Mesodermal cell (in vitro differentiated cells): ENCODE measurements at regions not wholly inside any gene's neighbourhood (a gene's known extent, or its start where the extent isn't known, plus 50 kb on each side); places are given as distances from the start of the nearest gene placed in this dataset.

Source experiments
- H3K27ac ChIP-seq: 2 replicates; pipeline ENCODE4 v1.7.0; 2013; ENCODE audit warnings: mild to moderate bottlenecking, low read depth, low read length, moderate library complexity; ENCODE audit not compliant: severe bottlenecking
- H3K36me3 ChIP-seq: 2 replicates; pipeline ENCODE4 v1.7.1; 2013; ENCODE audit warnings: mild to moderate bottlenecking, low read length, moderate library complexity; ENCODE audit not compliant: control insufficient read depth, insufficient read depth
- H3K4me1 ChIP-seq: one replicate; pipeline ENCODE4 v1.7.1; 2013; ENCODE audit warnings: mild to moderate bottlenecking, low read length; ENCODE audit not compliant: insufficient read depth, control insufficient read depth, poor library complexity, severe bottlenecking
- H3K4me3 ChIP-seq: 2 replicates; pipeline ENCODE4 v1.7.0; 2013; ENCODE audit warnings: low read length, control low read depth, mild to moderate bottlenecking; ENCODE audit not compliant: insufficient read depth, poor library complexity, severe bottlenecking; ENCODE audit errors: extremely low read depth
- H3K9me3 ChIP-seq: 2 replicates; pipeline ENCODE4 v1.7.1; 2013; ENCODE audit warnings: mild to moderate bottlenecking, low read length, moderate library complexity; ENCODE audit not compliant: control insufficient read depth
- WGBS, 2 experiments: methylation state at CpG; one replicate each; pipeline ENCODE4 v1.1.5; 2013; ENCODE audit warnings: missing lambda C conversion rate in 2 of 2; ENCODE audit not compliant: insufficient coverage in 2 of 2; 5-methylcytosine and 5-hydroxymethylcytosine counted together

DNA sequence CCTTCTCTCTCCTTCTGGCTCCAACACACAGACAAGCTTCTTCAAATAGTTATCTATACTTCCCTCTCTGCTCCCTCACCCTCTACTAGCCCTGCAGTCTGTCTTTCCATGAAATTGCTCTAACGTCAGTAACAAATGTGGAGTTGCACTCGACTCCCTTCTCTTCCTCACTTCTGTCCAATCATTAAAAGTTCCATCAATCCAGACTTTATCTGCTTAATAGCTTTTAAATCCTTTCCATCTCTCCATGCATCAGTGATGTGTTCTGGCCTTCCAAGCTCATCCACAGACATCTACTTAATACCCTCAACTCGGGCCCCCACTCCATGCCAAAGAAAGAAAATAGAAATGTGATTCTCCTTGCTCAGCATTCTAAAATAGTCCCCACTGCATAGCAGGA, 422.1 kb upstream of the CDH5 start:
- no peaks in the 10 kb centered on the region for H3K4me1 ChIP-seq
- 66 to 79% methylated on average over 2 to 3 of the region's 3 CpGs for WGBS, 2 experiments

GRCh38 chr16:65940711-65941110, 425.8 kb upstream of the CDH5 start:
- Histone ChIP-seq H3K27ac (no peak overlapping the region), H3K36me3 (no peaks in the 10 kb centered on the region), H3K4me3 (no peak overlapping the region), H3K9me3 (no peaks in the 10 kb centered on the region), H3K4me1 (no peaks in the 10 kb centered on the region)
- WGBS, 2 experiments = 100% methylated on average over 1 of the region's 1 CpG; no CpG with 5 or more reads in 1 of the 2 experiments

More for the DNA sequence above, 422.1 kb upstream of the CDH5 start:
- H3K27ac ChIP-seq = no peak overlapping the region
- no peaks in the 10 kb centered on the region for H3K36me3 ChIP-seq
- no peak overlapping the region for H3K4me3 ChIP-seq
- no peaks in the 10 kb centered on the region for H3K9me3 ChIP-seq

- Histone ChIP-seq H3K4me3 (no peak overlapping the region), H3K4me1 (no peaks in the 10 kb centered on the region), H3K27ac (no peak overlapping the region), H3K9me3 (no peaks in the 10 kb centered on the region), H3K36me3 (no peaks in the 10 kb centered on the region)
- 91 to 100% methylated on average over 1 of the region's 1 CpG for WGBS, 2 experiments
These were observed 428.4 kb upstream of the CDH5 start for GRCh38 chr16:65938083-65938482.

- H3K4me3 ChIP-seq = no peak overlapping the region
- no peaks in the 10 kb centered on the region for H3K4me1 ChIP-seq
- H3K9me3 ChIP-seq = no peaks in the 10 kb centered on the region
- no peaks in the 10 kb centered on the region for H3K36me3 ChIP-seq
- 88 to 100% methylated on average over 1 of the region's 1 CpG for WGBS, 2 experiments
- no peak overlapping the region for H3K27ac ChIP-seq
These were observed 429.0 kb upstream of the CDH5 start for GRCh38 chr16:65937455-65937854.

DNA sequence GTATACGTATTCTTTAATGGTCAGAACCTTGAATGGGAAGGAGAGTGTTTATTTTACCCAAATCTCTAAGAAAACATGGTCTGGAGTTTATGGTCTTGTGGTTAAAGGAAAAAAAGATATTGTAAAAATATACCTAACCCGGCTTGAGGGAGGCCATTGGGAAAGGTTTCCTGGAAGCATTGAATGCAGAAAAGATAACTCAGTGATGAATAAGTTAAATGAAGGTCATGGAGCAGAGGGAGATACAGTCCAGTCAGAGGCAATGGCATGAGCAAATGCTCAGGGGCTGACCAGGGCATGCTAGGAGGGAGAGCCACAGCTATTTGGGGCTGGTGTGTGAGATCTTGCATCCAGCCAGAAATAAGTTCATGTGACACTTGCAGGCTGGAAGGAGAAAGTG, 430.4 kb upstream of the CDH5 start:
- no peaks in the 10 kb centered on the region for H3K36me3 ChIP-seq
- H3K4me1 ChIP-seq = no peaks in the 10 kb centered on the region
- H3K27ac ChIP-seq = no peak overlapping the region
- H3K9me3 ChIP-seq = no peaks in the 10 kb centered on the region
- no peak overlapping the region for H3K4me3 ChIP-seq
- 86 to 100% methylated on average over 1 of the region's 2 CpGs for WGBS, 2 experiments

- WGBS, 2 experiments = 100% methylated on average over 1 of the region's 3 CpGs
- Histone ChIP-seq H3K36me3 (no peaks in the 10 kb centered on the region), H3K9me3 (no peaks in the 10 kb centered on the region), H3K4me1 (no peaks in the 10 kb centered on the region), H3K4me3 (no peak overlapping the region), H3K27ac (no peak overlapping the region)
These were observed 432.0 kb upstream of the CDH5 start for GRCh38 chr16:65934443-65934842.

DNA sequence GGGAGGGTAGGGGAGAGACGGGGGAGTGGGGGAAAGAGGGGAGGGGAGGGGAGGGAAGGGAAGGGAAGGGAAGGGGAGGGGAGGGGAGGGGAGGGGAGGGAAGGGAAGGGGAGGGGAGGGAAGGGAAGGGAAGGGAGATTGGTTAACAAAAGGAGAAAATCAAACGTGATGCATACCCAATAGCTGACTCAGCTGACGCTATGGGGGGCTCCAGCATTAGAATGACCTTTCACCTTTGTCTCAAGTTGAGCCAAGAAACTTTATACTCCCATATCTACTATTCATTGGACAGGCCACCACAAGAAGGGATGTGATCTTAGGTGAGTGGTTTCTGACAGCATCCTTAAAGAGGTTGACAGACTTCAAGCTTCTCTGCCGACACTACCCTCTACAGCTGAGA, 432.8 kb upstream of the CDH5 start:
- WGBS, 2 experiments = no CpG with 5 or more reads among the region's 4 CpGs
- H3K27ac ChIP-seq = no peak overlapping the region
- no peaks in the 10 kb centered on the region for H3K9me3 ChIP-seq
- H3K4me1 ChIP-seq = no peaks in the 10 kb centered on the region
- no peaks in the 10 kb centered on the region for H3K36me3 ChIP-seq
- no peak overlapping the region for H3K4me3 ChIP-seq

DNA sequence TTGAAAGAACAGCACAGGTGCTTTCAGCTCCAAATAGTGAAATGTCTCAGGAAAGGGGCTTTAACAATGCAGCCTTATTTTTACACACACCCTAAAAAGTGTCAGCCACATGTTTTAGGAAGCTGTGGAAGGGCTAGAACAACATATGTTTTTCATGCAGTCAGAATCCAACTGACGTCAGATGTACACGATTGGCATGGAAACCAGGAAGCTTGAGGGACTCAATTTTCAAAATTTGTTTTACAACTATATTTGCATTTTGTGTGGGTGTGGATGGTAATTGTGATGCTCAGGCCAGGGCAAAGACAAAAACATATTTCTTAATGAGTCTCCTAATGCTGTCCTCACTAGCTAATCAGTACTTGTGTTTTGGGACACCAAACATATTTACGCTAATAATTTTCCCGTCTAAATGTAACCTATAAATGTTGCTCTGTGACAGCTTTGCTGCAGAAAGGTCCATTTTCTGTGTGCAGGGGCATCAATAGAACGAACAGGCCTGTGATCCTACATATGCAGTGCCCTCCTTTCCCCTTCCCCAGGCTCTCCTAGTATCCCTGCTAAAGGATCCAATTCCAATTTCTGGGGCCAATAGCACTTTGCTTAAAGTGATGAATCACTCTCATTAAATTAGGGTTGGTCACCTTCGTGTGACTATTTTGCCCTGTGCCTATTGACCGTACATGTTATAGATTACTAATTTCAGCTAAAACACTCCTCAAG, 434.0 kb upstream of the CDH5 start:
- Histone ChIP-seq H3K4me1 (no peaks in the 10 kb centered on the region), H3K36me3 (no peaks in the 10 kb centered on the region), H3K27ac (no peak overlapping the region), H3K4me3 (no peak overlapping the region), H3K9me3 (no peaks in the 10 kb centered on the region)
- WGBS, 2 experiments = 92 to 100% methylated on average over 3 to 4 of the region's 7 CpGs

- no peaks in the 10 kb centered on the region for H3K4me1 ChIP-seq
- 74 to 90% methylated on average over 3 to 4 of the region's 4 CpGs for WGBS, 2 experiments
- no peak overlapping the region for H3K27ac ChIP-seq
- H3K4me3 ChIP-seq = no peak overlapping the region
- no peaks in the 10 kb centered on the region for H3K36me3 ChIP-seq
- H3K9me3 ChIP-seq = no peaks in the 10 kb centered on the region
These were observed 443.6 kb upstream of the CDH5 start for GRCh38 chr16:65922923-65923322.

- Histone ChIP-seq H3K9me3 (no peaks in the 10 kb centered on the region), H3K27ac (no peak overlapping the region), H3K36me3 (no peaks in the 10 kb centered on the region), H3K4me3 (no peak overlapping the region), H3K4me1 (no peaks in the 10 kb centered on the region)
- 94 to 96% methylated on average over 4 to 6 of the region's 6 CpGs for WGBS, 2 experiments
These were observed 446.5 kb upstream of the CDH5 start for GRCh38 chr16:65919986-65920376.

DNA sequence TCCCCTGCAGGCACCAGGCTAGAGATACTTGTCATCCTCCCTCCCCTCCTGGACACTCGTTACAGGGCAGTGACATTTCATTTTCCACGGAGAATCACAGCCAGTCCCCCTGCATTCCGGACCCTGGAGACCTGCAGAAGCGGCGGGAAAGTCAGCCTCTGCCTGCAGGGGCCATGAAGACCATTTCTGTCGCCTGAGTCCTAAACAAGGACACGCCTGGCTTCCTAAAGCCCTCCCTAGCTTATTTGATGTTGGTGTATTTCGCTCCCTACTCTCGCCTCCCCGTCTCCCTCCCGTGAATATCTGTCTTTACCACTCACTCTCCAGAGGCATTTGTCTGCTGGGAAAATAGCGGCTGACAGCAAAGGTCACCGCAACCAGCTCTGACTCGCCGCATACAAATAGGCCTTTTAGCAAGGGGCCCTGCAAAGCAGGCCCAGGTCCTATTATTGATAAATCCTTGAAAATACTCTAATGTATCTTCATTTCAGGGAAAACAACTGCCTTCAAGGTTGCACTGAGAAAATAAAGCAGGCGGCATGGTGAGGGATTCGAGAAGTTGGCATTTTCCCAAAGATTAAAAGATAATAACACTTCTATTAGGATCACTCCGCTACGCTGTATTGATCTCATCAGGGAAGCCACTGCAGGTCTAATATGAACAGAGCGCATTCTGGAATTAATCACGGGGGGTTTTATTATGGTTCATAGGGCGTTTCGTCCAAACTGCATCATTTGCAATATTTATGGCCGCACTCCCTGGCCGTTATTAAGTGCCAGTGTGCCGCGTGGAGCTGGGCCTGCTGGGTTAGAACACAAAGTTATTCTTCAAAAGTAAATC, 447.1 kb upstream of the CDH5 start:
- no peaks in the 10 kb centered on the region for H3K36me3 ChIP-seq
- H3K4me1 ChIP-seq = no peaks in the 10 kb centered on the region
- H3K4me3 ChIP-seq = no peak overlapping the region
- peak overlapping the region; percentile 0 for H3K27ac ChIP-seq
- H3K9me3 ChIP-seq = no peaks in the 10 kb centered on the region
- 80 to 84% methylated on average over 22 to 23 of the region's 27 CpGs for WGBS, 2 experiments
